H1 (cell line): ENCODE measurements at regions not wholly inside any gene's neighbourhood (a gene's known extent, or its start where the extent isn't known, plus 50 kb on each side); places are given as distances from the start of the nearest gene placed in this dataset.

ENCODE experiments used
- JUND ChIP-seq: IDR thresholded peaks from 2 replicates; pipeline ENCODE4 v1.6.1; 2011; ENCODE audit warnings: mild to moderate bottlenecking, improper control_type of control experiment, low read length

DNA sequence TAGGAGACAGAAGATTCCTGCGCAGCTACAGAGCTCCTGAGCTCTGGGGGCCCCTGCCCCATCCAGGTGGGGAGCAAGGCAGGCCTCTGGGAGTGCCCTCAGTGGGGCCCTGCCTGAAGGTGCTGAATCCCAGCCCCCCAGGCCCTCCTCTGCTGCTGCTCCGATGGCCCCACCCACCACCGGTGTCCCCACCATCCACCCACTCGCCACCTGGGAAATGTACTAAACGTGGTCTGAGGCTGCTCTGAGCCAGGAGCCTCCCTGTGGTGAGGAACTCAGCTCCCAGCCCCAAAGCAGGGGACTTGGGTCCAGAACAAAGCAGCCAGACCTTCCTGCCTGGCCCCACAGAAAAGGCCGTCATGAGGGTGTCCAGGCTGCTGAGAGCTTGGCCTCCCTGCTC, 289.4 kb downstream of the CTTN start (continued):
- no peak for TF ChIP-seq JUND
